ENCODE measurements at regions not wholly inside any gene's neighbourhood (a gene's known extent, or its start where the extent isn't known, plus 50 kb on each side); places are given as distances from the start of the nearest gene placed in this dataset.

- TF ChIP-seq TCF7 (CRISPR knock-in tag; IDR thresholded peaks at IDR 0.05; ENCODE audit: low read depth), result no peak
- no peak for TF ChIP-seq GTF2I (CRISPR knock-in tag; conservative IDR thresholded peaks at IDR 0.05)
- no peak for TF ChIP-seq ZNF317 (CRISPR knock-in tag; IDR thresholded peaks at IDR 0.05; ENCODE audit: borderline replicate concordance, low read depth)
- TF ChIP-seq JUN (CRISPR knock-in tag; IDR thresholded peaks at IDR 0.05), result no peak
- no peak for TF ChIP-seq SMAD3 (CRISPR knock-in tag; IDR thresholded peaks at IDR 0.05; ENCODE audit: borderline replicate concordance)
- no peak for TF ChIP-seq ZNF416 (CRISPR knock-in tag; IDR thresholded peaks at IDR 0.05)
Observed at GRCh38 chr9:18250053-18250452, 223.9 kb upstream of the ADAMTSL1 start (continued).

- ATAC-seq (no peak), DNase-seq (ENCODE audit: low spot score) (no peak)
- Mint-ChIP-seq H3K36me3 (no peaks in the 10 kb centered on the region), H3K4me1 (no peaks in the 10 kb centered on the region), H3K27ac (no peak overlapping the region), H3K4me3 (no peak overlapping the region), H3K9me3 (no peaks in the 10 kb centered on the region), H3K27me3 (ENCODE audit: low read depth) (no peaks in the 10 kb centered on the region)
- TF ChIP-seq ZBTB21 (CRISPR knock-in tag; IDR thresholded peaks at IDR 0.05; ENCODE audit: borderline replicate concordance), result no peak
- TF ChIP-seq TCF7 (CRISPR knock-in tag; IDR thresholded peaks at IDR 0.05; ENCODE audit: low read depth), result no peak
- no peak for TF ChIP-seq ZNF138 (CRISPR knock-in tag; conservative IDR thresholded peaks at IDR 0.05)
- TF ChIP-seq NR3C1 (CRISPR knock-in tag; conservative IDR thresholded peaks at IDR 0.05; ENCODE audit: low read depth), result no peak
- no peak for TF ChIP-seq ZNF532 (CRISPR knock-in tag; IDR thresholded peaks at IDR 0.05; ENCODE audit: borderline replicate concordance)
- no peak for TF ChIP-seq E2F1 (CRISPR knock-in tag; IDR thresholded peaks at IDR 0.05)
- ChIA-PET POLR2A (no interaction called here), CTCF (interaction anchor here (1.0 to 4.1 kb wide), 16 partner anchors 20 to 755 kb away, joined by 3 to 36 read pairs (median 6); no protein-coding TSS in a partner anchor)
Observed at GRCh38 chr9:18253950-18254349, 220.0 kb upstream of the ADAMTSL1 start.

GRCh38 chr9:18255158-18255629, 218.8 kb upstream of the ADAMTSL1 start:
- H3K27ac Mint-ChIP-seq, result no peak overlapping the region
- POLR2A ChIA-PET, result interaction anchor here (0.7 kb wide), 1 partner anchor 92 kb away, joined by 3 read pairs; no protein-coding TSS in a partner anchor
- TF ChIP-seq ZBTB21 (CRISPR knock-in tag; IDR thresholded peaks at IDR 0.05; ENCODE audit: borderline replicate concordance) (no peak), CTCF (IDR thresholded peaks at IDR 0.05) (peak; percentile 91)
- peak; percentile 80 for DNase-seq (ENCODE audit: low spot score)
- no peaks in the 10 kb centered on the region for H3K9me3 Mint-ChIP-seq
- no peaks in the 10 kb centered on the region for H3K4me1 Mint-ChIP-seq
- peak; percentile 87 for ATAC-seq
- no peaks in the 10 kb centered on the region for H3K27me3 Mint-ChIP-seq (ENCODE audit: low read depth)
- no peak overlapping the region for H3K4me3 Mint-ChIP-seq
- H3K36me3 Mint-ChIP-seq, result no peaks in the 10 kb centered on the region
- CTCF ChIA-PET, result interaction anchor here (0.6 to 4.1 kb wide), 34 partner anchors 9 to 773 kb away, joined by 3 to 36 read pairs (median 4); no protein-coding TSS in a partner anchor

- ATAC-seq, result no peak
- ChIA-PET POLR2A (no interaction called here), CTCF (interaction anchor here (0.7 to 4.1 kb wide), 17 partner anchors 8 to 568 kb away, joined by 3 to 36 read pairs (median 8); no protein-coding TSS in a partner anchor)
- Mint-ChIP-seq H3K9me3 (no peaks in the 10 kb centered on the region), H3K27ac (no peak overlapping the region), H3K36me3 (no peaks in the 10 kb centered on the region), H3K4me1 (no peaks in the 10 kb centered on the region), H3K4me3 (no peak overlapping the region), H3K27me3 (ENCODE audit: low read depth) (no peaks in the 10 kb centered on the region)
- TF ChIP-seq EMX1 (CRISPR knock-in tag; IDR thresholded peaks at IDR 0.05), result no peak
- no peak for TF ChIP-seq ELF4 (CRISPR knock-in tag; IDR thresholded peaks at IDR 0.05; ENCODE audit: low read depth)
- DNase-seq (ENCODE audit: low spot score), result no peak
Observed at GRCh38 chr9:18255747-18256146, 218.2 kb upstream of the ADAMTSL1 start.

Measured in WTC11 (cell line).